ENCODE measurements at regions not wholly inside any gene's neighbourhood (a gene's known extent, or its start where the extent isn't known, plus 50 kb on each side); places are given as distances from the start of the nearest gene placed in this dataset.

DNA sequence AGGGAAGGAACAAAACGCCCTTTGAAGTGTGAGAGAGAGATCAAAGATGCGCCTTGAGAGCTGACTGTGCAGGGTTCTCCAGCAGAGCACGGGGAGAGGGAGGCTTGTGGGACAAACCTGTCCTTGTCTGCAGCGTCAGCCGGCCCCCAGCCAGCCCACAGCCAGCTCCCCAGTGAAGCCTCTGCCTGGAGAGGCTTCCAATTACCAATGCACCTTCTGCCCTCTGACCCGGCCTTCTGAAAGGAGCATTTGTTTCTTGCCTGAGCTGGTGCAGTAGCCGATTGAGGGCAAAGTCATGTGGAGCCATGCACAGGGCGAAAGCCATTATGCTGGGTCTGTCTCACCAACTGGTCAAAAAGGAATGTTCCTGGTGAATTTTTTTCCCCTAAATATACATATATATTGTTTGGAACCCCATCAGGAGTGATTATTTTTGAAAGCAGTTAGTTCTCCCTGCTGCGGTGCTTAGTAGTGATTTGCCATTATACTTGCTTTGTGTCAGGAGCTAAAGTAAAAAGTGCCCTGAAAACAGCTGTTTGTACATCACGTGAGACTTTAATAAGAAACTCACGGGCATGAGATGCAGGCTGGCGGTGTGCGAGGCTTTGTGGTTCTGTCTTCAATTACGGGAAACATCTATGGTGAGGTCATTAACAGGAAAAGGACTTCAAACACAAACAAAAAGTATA, 268.6 kb downstream of the KLF6 start:
- Histone ChIP-seq H3K4me3 (no peak overlapping the region), H3K4me1 (peaks cover 0 to 20% (median 6%) of the 10 kb centered on the region in 9 donors), H3K27me3 (no peaks in the 10 kb centered on the region), H3K9me3 (no peaks in the 10 kb centered on the region), H3K27ac (peak overlapping the region in 3 of 10 donors; percentile 25 to 76 (median 68)), H3K36me3 (no peaks in the 10 kb centered on the region)
- intact Hi-C loops (cut with DNase I), result loop anchor here in 1 of 10 donors (5.0 kb wide), 1 partner anchor 49 kb away; no protein-coding TSS in a partner anchor
- DNase-seq (no peak), ATAC-seq (peak in 1 of 8 donors; percentile 37)
- TF ChIP-seq, protein P1, sequence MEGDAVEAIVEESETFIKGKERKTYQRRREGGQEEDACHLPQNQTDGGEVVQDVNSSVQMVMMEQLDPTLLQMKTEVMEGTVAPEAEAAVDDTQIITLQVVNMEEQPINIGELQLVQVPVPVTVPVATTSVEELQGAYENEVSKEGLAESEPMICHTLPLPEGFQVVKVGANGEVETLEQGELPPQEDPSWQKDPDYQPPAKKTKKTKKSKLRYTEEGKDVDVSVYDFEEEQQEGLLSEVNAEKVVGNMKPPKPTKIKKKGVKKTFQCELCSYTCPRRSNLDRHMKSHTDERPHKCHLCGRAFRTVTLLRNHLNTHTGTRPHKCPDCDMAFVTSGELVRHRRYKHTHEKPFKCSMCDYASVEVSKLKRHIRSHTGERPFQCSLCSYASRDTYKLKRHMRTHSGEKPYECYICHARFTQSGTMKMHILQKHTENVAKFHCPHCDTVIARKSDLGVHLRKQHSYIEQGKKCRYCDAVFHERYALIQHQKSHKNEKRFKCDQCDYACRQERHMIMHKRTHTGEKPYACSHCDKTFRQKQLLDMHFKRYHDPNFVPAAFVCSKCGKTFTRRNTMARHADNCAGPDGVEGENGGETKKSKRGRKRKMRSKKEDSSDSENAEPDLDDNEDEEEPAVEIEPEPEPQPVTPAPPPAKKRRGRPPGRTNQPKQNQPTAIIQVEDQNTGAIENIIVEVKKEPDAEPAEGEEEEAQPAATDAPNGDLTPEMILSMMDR (IDR thresholded peaks at IDR 0.05), result no peak
- 77% methylated on average over 14 of the region's 14 CpGs for WGBS, 2 donors

DNA sequence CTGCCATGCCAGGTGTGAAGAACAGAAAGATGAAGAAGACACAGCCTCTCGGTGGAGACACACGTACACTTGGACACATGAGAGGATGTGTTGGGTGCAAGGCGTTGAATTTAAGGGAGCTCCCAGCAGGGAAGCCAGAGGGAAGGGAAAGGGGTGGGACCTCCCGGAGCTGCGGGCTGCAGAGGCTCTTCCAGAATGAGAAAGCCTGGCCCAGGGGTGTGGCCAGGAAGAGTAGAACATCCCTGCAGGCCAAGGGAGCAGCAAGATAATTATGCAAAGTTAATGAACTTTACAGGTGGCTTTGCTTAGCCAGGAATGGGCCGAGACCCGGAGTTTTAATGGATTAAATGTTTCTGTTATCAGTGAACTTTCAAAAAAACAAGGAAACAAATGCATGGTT, 270.3 kb downstream of the KLF6 start:
- no peak for DNase-seq
- no peaks in the 10 kb centered on the region for H3K27me3 ChIP-seq
- no peaks in the 10 kb centered on the region for H3K36me3 ChIP-seq
- peaks cover 0 to 3% (median 0%) of the 10 kb centered on the region in 11 donors for H3K9me3 ChIP-seq
- peak in 7 of 8 donors; percentile 41 to 73 (median 66) for ATAC-seq
- peak overlapping the region in 4 of 10 donors; percentile 8 to 30 (median 18) for H3K4me3 ChIP-seq
- H3K4me1 ChIP-seq, result peaks cover 0 to 20% (median 6%) of the 10 kb centered on the region in 9 donors
- TF ChIP-seq, protein P1 (IDR thresholded peaks at IDR 0.05), result no peak
- H3K27ac ChIP-seq, result peak overlapping the region in 3 of 10 donors; percentile 34 to 76 (median 56)
- 59 to 60% methylated on average over 7 of the region's 7 CpGs for WGBS, 2 donors
- intact Hi-C loops (cut with DNase I), result loop anchor here in 1 of 10 donors (5.0 kb wide), 1 partner anchor 47 kb away; no protein-coding TSS in a partner anchor

DNA sequence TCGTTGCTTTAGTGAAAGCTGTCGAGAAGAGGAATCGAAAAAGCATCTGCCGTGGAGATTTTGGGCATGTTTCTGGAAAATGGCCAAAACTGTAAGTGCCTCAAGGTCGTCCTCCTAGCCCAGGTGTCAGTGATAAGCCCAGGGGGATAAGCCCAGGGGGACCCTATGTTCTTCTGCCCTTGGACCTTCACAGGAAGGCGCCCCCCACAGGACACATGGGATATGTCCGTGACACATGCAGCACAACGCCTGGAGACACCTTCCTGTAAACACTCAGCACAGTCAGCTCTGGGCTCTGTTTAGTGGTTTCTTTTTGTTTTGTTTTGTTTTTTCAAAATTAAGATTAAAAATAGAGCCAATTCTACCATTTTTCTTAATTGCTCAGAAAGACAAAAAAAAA, 272.7 kb downstream of the KLF6 start:
- no peaks in the 10 kb centered on the region for H3K36me3 ChIP-seq
- intact Hi-C loops (cut with DNase I), result no loop called here
- no peaks in the 10 kb centered on the region for H3K27me3 ChIP-seq
- H3K4me3 ChIP-seq, result no peak overlapping the region
- peaks cover 0 to 12% (median 5%) of the 10 kb centered on the region in 11 donors for H3K9me3 ChIP-seq
- TF ChIP-seq, protein P1 (IDR thresholded peaks at IDR 0.05), result no peak
- no peak for ATAC-seq
- 74 to 78% methylated on average over 8 of the region's 8 CpGs for WGBS, 2 donors
- H3K4me1 ChIP-seq, result peaks cover 0 to 20% (median 6%) of the 10 kb centered on the region in 9 donors
- no peak for DNase-seq
- H3K27ac ChIP-seq, result no peak overlapping the region

DNA sequence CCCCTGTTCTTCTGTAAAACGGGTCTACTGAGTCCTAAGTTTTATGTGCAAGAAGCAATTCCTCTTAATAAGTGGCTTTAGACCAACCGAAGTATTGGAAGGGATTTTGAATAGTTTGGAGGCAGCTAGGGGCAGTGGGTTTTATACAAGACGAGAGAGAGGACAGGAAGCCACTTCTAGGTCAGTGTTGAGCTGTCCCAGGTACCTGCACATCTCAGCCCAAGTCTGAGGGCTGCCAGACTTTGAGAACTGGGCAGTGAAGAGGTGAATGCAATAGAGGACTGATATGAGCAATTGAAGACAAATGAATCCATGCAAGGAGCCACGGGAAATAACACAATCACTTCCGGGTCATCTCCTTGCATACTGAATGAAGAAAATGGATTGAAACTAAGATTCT, 273.5 kb downstream of the KLF6 start:
- TF ChIP-seq, protein P1 (IDR thresholded peaks at IDR 0.05), result no peak
- H3K27ac ChIP-seq, result no peak overlapping the region
- no peak overlapping the region for H3K4me3 ChIP-seq
- H3K36me3 ChIP-seq, result no peaks in the 10 kb centered on the region
- DNase-seq, result no peak
- intact Hi-C loops (cut with DNase I), result no loop called here
- 82 to 87% methylated on average over 5 of the region's 5 CpGs for WGBS, 2 donors
- H3K4me1 ChIP-seq, result peaks cover 0 to 14% (median 1%) of the 10 kb centered on the region in 9 donors
- H3K27me3 ChIP-seq, result no peaks in the 10 kb centered on the region
- ATAC-seq, result no peak
- H3K9me3 ChIP-seq, result peaks cover 0 to 12% (median 5%) of the 10 kb centered on the region in 11 donors
